ENCODE measurements at regions not wholly inside any gene's neighbourhood (a gene's known extent, or its start where the extent isn't known, plus 50 kb on each side); places are given as distances from the start of the nearest gene placed in this dataset.

GRCh38 chr14:29232711-29233110, 466.1 kb downstream of the FOXG1 start:
- ChIA-PET POLR2A (no interaction called here), CTCF (no interaction called here)
- no peaks in the 10 kb centered on the region for H3K4me1 Mint-ChIP-seq (ENCODE audit: low read depth)
- no peak overlapping the region for H3K4me3 Mint-ChIP-seq
- no peaks in the 10 kb centered on the region for H3K4me1 ChIP-seq (ENCODE audit: insufficient read depth, low read length)
- no peaks in the 10 kb centered on the region for H3K36me3 Mint-ChIP-seq (ENCODE audit: low read depth)
- no peaks in the 10 kb centered on the region for H3K27me3 Mint-ChIP-seq
- peaks cover 2% of the 10 kb centered on the region for H3K9me3 Mint-ChIP-seq
- no peak overlapping the region for H3K27ac ChIP-seq (ENCODE audit: low read depth in 1 of 2, low read length in 2 of 2)
- intact Hi-C loops (cut with DNase I, micrococcal nuclease): no loop called here
- no peaks in the 10 kb centered on the region for H3K36me3 ChIP-seq (ENCODE audit: insufficient read depth, low read length)
- H3K27me3 ChIP-seq (ENCODE audit: control insufficient read depth in 1 of 2, insufficient read depth in 2 of 2, low read length in 2 of 2): no peaks in the 10 kb centered on the region
- no peak overlapping the region for H3K27ac Mint-ChIP-seq
- DNase-seq (no peak), ATAC-seq (ENCODE audit: poor library complexity) (no peak)
- H3K9me3 ChIP-seq (ENCODE audit: control insufficient read depth in 1 of 2, insufficient read depth in 1 of 2, low read length in 2 of 2): no peaks in the 10 kb centered on the region
- no peak overlapping the region for H3K4me3 ChIP-seq (ENCODE audit: low read length)
- no peak for TF ChIP-seq CTCF (IDR thresholded peaks at IDR 0.05)

- Mint-ChIP-seq H3K4me1 (ENCODE audit: low read depth) (no peaks in the 10 kb centered on the region), H3K36me3 (ENCODE audit: low read depth) (no peaks in the 10 kb centered on the region), H3K4me3 (no peak overlapping the region), H3K9me3 (peaks cover 2% of the 10 kb centered on the region), H3K27ac (no peak overlapping the region), H3K27me3 (no peaks in the 10 kb centered on the region)
- TF ChIP-seq CTCF (IDR thresholded peaks at IDR 0.05): no peak
- no peaks in the 10 kb centered on the region for H3K9me3 ChIP-seq (ENCODE audit: control insufficient read depth in 1 of 2, insufficient read depth in 1 of 2, low read length in 2 of 2)
- CTCF ChIA-PET: no interaction called here
- intact Hi-C loops (cut with DNase I, micrococcal nuclease): no loop called here
- H3K36me3 ChIP-seq (ENCODE audit: insufficient read depth, low read length): no peaks in the 10 kb centered on the region
- POLR2A ChIA-PET: no interaction called here
- H3K4me1 ChIP-seq (ENCODE audit: insufficient read depth, low read length): no peaks in the 10 kb centered on the region
- ATAC-seq (ENCODE audit: poor library complexity): no peak
- DNase-seq: no peak
- H3K27me3 ChIP-seq (ENCODE audit: control insufficient read depth in 1 of 2, insufficient read depth in 2 of 2, low read length in 2 of 2): no peaks in the 10 kb centered on the region
- H3K27ac ChIP-seq (ENCODE audit: low read depth in 1 of 2, low read length in 2 of 2): no peak overlapping the region
- H3K4me3 ChIP-seq (ENCODE audit: low read length): no peak overlapping the region
These were observed 466.6 kb downstream of the FOXG1 start for GRCh38 chr14:29233188-29233587.

GRCh38 chr14:29235991-29236390, 469.4 kb downstream of the FOXG1 start:
- H3K9me3 Mint-ChIP-seq: peaks cover 2% of the 10 kb centered on the region
- ChIA-PET POLR2A (no interaction called here), CTCF (no interaction called here)
- H3K27ac ChIP-seq (ENCODE audit: low read depth in 1 of 2, low read length in 2 of 2): no peak overlapping the region
- intact Hi-C loops (cut with DNase I, micrococcal nuclease): no loop called here
- no peaks in the 10 kb centered on the region for H3K27me3 Mint-ChIP-seq
- H3K27me3 ChIP-seq (ENCODE audit: control insufficient read depth in 1 of 2, insufficient read depth in 2 of 2, low read length in 2 of 2): no peaks in the 10 kb centered on the region
- no peak for ATAC-seq (ENCODE audit: poor library complexity)
- TF ChIP-seq CTCF (IDR thresholded peaks at IDR 0.05): no peak
- H3K36me3 Mint-ChIP-seq (ENCODE audit: low read depth): no peaks in the 10 kb centered on the region
- no peaks in the 10 kb centered on the region for H3K36me3 ChIP-seq (ENCODE audit: insufficient read depth, low read length)
- DNase-seq: no peak
- H3K27ac Mint-ChIP-seq: no peak overlapping the region
- H3K9me3 ChIP-seq (ENCODE audit: control insufficient read depth in 1 of 2, insufficient read depth in 1 of 2, low read length in 2 of 2): peaks cover 0 to 4% of the 10 kb centered on the region in 2 experiments
- no peaks in the 10 kb centered on the region for H3K4me1 Mint-ChIP-seq (ENCODE audit: low read depth)
- H3K4me3 ChIP-seq (ENCODE audit: low read length): no peak overlapping the region
- no peaks in the 10 kb centered on the region for H3K4me1 ChIP-seq (ENCODE audit: insufficient read depth, low read length)
- no peak overlapping the region for H3K4me3 Mint-ChIP-seq
